ENCODE measurements at regions not wholly inside any gene's neighbourhood (a gene's known extent, or its start where the extent isn't known, plus 50 kb on each side); places are given as distances from the start of the nearest gene placed in this dataset.

GRCh38 chr10:36232935-36233334, 590.8 kb upstream of the FZD8 start:
- TF ChIP-seq, protein P1, sequence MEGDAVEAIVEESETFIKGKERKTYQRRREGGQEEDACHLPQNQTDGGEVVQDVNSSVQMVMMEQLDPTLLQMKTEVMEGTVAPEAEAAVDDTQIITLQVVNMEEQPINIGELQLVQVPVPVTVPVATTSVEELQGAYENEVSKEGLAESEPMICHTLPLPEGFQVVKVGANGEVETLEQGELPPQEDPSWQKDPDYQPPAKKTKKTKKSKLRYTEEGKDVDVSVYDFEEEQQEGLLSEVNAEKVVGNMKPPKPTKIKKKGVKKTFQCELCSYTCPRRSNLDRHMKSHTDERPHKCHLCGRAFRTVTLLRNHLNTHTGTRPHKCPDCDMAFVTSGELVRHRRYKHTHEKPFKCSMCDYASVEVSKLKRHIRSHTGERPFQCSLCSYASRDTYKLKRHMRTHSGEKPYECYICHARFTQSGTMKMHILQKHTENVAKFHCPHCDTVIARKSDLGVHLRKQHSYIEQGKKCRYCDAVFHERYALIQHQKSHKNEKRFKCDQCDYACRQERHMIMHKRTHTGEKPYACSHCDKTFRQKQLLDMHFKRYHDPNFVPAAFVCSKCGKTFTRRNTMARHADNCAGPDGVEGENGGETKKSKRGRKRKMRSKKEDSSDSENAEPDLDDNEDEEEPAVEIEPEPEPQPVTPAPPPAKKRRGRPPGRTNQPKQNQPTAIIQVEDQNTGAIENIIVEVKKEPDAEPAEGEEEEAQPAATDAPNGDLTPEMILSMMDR (IDR thresholded peaks at IDR 0.05) = no peak
- TF ChIP-seq POLR2A (IDR thresholded peaks at IDR 0.05) (no peak), EP300 (IDR thresholded peaks at IDR 0.05) (no peak)

Measured in upper lobe of left lung (tissue), 4 donors.